ENCODE measurements at regions not wholly inside any gene's neighbourhood (a gene's known extent, or its start where the extent isn't known, plus 50 kb on each side); places are given as distances from the start of the nearest gene placed in this dataset.

DNA sequence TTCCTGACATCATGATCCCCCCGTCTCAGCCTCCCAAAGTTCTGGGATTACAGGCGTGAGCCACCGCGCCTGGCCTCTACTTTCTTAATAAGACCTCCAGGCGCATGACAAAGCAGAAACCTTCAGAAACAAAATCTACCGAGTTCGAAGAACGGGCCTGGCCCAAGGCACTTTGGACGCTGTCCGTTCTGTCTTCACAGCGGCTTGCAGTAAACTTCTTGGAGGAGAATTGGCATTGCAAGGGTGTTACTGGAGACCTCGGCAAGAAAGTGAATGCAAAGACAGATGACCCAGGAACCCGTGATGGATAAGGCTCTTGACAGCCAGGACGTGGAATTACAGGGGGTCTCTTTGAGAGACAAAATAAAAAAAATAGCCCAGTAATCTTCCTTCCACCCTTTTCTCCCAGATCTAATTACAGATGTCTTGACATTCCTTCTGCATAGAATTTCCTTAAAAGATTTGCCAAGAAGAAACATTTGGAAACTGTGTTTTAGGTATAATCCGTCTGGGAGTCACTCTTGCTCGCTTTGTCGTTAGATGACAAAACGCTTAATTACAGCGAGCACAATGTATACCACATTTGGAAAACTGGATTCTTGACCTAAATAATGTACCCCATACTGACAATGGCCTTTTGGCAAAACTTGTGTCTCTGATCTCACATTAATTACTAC lies 83.2 kb upstream of the TBX3 start:
- TF ChIP-seq, protein P1, sequence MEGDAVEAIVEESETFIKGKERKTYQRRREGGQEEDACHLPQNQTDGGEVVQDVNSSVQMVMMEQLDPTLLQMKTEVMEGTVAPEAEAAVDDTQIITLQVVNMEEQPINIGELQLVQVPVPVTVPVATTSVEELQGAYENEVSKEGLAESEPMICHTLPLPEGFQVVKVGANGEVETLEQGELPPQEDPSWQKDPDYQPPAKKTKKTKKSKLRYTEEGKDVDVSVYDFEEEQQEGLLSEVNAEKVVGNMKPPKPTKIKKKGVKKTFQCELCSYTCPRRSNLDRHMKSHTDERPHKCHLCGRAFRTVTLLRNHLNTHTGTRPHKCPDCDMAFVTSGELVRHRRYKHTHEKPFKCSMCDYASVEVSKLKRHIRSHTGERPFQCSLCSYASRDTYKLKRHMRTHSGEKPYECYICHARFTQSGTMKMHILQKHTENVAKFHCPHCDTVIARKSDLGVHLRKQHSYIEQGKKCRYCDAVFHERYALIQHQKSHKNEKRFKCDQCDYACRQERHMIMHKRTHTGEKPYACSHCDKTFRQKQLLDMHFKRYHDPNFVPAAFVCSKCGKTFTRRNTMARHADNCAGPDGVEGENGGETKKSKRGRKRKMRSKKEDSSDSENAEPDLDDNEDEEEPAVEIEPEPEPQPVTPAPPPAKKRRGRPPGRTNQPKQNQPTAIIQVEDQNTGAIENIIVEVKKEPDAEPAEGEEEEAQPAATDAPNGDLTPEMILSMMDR (IDR thresholded peaks at IDR 0.05 in 4 of 5, conservative IDR thresholded peaks at IDR 0.05 in 1 of 5) = no peak
- TF ChIP-seq POLR2A (IDR thresholded peaks at IDR 0.05) = no peak
- no peaks in the 10 kb centered on the region for H3K4me1 ChIP-seq
- H3K27me3 ChIP-seq = no peaks in the 10 kb centered on the region
- H3K36me3 ChIP-seq = no peaks in the 10 kb centered on the region
- H3K4me3 ChIP-seq = no peak overlapping the region
- H3K27ac ChIP-seq = no peak overlapping the region
- H3K9me3 ChIP-seq = no peaks in the 10 kb centered on the region
- ATAC-seq (no peak), DNase-seq (no peak)
- in situ Hi-C loops (cut with MboI; ENCODE audit: low sequenced_read_pairs in 4 of 4) = no loop called here
- intact Hi-C loops (cut with DNase I; ENCODE audit: low total_unique reads) = no loop called here

DNA sequence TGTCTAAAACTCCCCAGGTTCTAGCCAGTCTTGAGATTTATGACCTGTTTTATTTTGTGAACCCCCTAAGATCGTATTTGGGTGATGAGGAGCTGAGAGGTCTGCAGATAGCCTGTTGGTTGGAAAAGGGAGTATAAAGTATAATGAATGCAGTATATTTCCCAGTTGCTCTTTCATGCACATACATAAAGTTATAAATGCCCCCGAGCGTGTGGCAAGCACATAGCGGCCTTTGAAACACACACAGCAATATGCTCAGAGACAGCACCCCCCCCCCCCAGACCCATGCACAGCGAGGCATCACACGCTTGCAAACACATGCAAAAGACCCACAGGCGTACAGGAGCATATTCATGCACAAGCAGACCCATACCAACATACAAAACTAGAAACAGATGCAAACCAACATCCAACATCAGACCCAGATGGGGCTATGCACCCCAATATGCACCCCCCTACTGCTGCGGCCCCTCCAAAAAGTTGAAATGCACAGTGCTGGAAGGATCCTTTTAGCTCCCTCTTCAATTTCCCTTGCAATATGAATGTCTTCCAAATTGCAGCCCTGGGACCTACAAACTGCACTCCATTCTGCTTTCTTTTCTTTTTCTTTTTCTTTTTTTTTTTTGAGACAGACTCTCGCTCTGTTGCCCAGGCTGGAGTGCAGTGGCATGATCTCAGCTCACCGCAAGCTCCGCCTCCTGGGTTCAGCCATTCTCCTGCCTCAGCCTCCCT lies 82.2 kb upstream of the TBX3 start:
- DNase-seq = no peak
- Histone ChIP-seq H3K27ac (no peak overlapping the region), H3K9me3 (no peaks in the 10 kb centered on the region), H3K4me1 (no peaks in the 10 kb centered on the region), H3K27me3 (no peaks in the 10 kb centered on the region), H3K36me3 (no peaks in the 10 kb centered on the region), H3K4me3 (no peak overlapping the region)
- in situ Hi-C loops (cut with MboI; ENCODE audit: low sequenced_read_pairs in 4 of 4) = no loop called here
- intact Hi-C loops (cut with DNase I; ENCODE audit: low total_unique reads) = no loop called here
- no peak for TF ChIP-seq POLR2A (IDR thresholded peaks at IDR 0.05)
- TF ChIP-seq, protein P1 (IDR thresholded peaks at IDR 0.05 in 4 of 5, conservative IDR thresholded peaks at IDR 0.05 in 1 of 5) = no peak
- no peak for ATAC-seq

DNA sequence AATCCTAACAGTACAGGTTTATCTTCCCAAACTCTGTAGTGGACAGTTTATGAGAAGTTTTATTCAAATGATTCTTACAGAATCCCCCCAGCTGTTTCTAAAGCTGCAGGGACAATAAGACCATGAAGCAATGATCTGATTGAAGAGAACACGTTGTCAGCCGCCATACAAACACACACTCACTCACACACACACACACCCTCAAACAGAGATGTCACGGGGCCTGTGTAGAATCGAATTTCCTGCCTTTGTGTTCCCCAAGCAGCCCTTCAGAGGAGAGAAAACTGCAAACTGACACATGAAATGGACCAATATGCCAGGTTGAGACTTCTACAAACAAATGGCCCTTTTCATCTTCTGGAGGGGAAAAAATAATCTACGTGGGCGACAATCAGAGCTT lies 80.5 kb upstream of the TBX3 start:
- no peaks in the 10 kb centered on the region for H3K36me3 ChIP-seq
- no peak for ATAC-seq
- H3K4me1 ChIP-seq = no peaks in the 10 kb centered on the region
- no peak for DNase-seq
- no peak overlapping the region for H3K27ac ChIP-seq
- intact Hi-C loops (cut with DNase I; ENCODE audit: low total_unique reads) = no loop called here
- no peak for TF ChIP-seq POLR2A (IDR thresholded peaks at IDR 0.05)
- TF ChIP-seq, protein P1 (IDR thresholded peaks at IDR 0.05 in 4 of 5, conservative IDR thresholded peaks at IDR 0.05 in 1 of 5) = no peak
- no peaks in the 10 kb centered on the region for H3K9me3 ChIP-seq
- no peak overlapping the region for H3K4me3 ChIP-seq
- in situ Hi-C loops (cut with MboI; ENCODE audit: low sequenced_read_pairs in 4 of 4) = no loop called here
- H3K27me3 ChIP-seq = no peaks in the 10 kb centered on the region

DNA sequence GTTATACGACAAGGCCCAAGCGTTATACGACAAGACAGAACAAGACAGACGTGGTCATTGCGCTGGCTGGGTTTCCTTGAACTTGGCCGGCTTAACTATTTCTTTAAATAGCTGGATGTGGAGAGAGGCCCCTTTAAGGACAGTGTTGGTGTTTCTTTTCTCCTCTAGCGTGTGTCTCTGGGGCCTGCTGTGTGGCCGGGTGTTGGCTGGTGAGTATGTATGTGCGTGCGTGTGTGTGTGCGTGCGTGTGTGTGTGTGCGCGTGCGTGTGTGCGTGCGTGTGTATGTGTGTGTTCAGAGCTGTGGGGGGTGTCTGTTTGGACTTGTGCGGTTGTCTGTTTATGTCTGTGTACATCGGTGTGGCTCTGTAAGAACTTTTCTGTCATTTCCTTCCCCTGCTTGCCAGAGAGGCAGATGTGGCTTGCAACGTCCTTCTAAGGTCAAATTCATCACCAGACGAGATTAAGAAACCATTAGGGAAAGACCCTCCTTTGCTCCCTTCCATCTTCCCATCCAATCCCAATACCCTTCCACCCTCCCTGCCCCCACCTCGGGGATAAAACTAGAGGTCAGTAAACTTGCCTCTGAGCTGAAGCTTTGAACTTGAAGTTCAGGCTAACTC lies 78.6 kb upstream of the TBX3 start:
- H3K27ac ChIP-seq = no peak overlapping the region
- DNase-seq = no peak
- H3K36me3 ChIP-seq = no peaks in the 10 kb centered on the region
- no peaks in the 10 kb centered on the region for H3K27me3 ChIP-seq
- in situ Hi-C loops (cut with MboI; ENCODE audit: low sequenced_read_pairs in 4 of 4) = no loop called here
- TF ChIP-seq POLR2A (IDR thresholded peaks at IDR 0.05) = no peak
- TF ChIP-seq, protein P1 (IDR thresholded peaks at IDR 0.05 in 4 of 5, conservative IDR thresholded peaks at IDR 0.05 in 1 of 5) = no peak
- no peaks in the 10 kb centered on the region for H3K9me3 ChIP-seq
- no peaks in the 10 kb centered on the region for H3K4me1 ChIP-seq
- intact Hi-C loops (cut with DNase I; ENCODE audit: low total_unique reads) = no loop called here
- no peak overlapping the region for H3K4me3 ChIP-seq
- peak in 1 of 2 donors; percentile 26 for ATAC-seq

All from gastrocnemius medialis (tissue), 4 donors.